Hepatocyte (in vitro differentiated cells): ENCODE measurements at regions not wholly inside any gene's neighbourhood (a gene's known extent, or its start where the extent isn't known, plus 50 kb on each side); places are given as distances from the start of the nearest gene placed in this dataset.
A peak's percentile ranks its signal among the peaks of the same experiment; 100 is the strongest.

Experiments
- CTCF ChIP-seq: fragments of 200-600 bp; sonication (generic); IDR thresholded peaks from 2 replicates; pipeline ENCODE4 v1.5.1; 2016; ENCODE audit warnings: antibody characterized with exemption, mild to moderate bottlenecking; ENCODE audit not compliant: poor library complexity
- EZH2 ChIP-seq: fragments of 200-600 bp; sonication (generic); IDR thresholded peaks from 2 replicates; pipeline ENCODE4 v1.6.1; 2016; ENCODE audit warnings: antibody characterized with exemption, mild to moderate bottlenecking, borderline replicate concordance
- EZH2phosphoT487 ChIP-seq: fragments of 200-600 bp; sonication (generic); IDR thresholded peaks from one replicate; pipeline ENCODE4 v1.6.1; 2018; ENCODE audit warnings: antibody characterized with exemption, mild to moderate bottlenecking, low read depth, moderate library complexity; ENCODE audit not compliant: unreplicated experiment, severe bottlenecking

GRCh38 chr4:148874331-148874730 is 432.1 kb upstream of the NR3C2 start:
- no peak for TF ChIP-seq EZH2phosphoT487
- TF ChIP-seq CTCF, result peak; percentile 22
- no peak for TF ChIP-seq EZH2
